ENCODE measurements at regions not wholly inside any gene's neighbourhood (a gene's known extent, or its start where the extent isn't known, plus 50 kb on each side); places are given as distances from the start of the nearest gene placed in this dataset.
"Not testable (repeated sequence)": the region's sequence is repeated elsewhere in the genome, so short reads cannot be mapped to it uniquely, and the experiment has no call there.

GRCh38 chr20:16835690-16836089 is 87.5 kb downstream of the OTOR start:
- not testable (repeated sequence) for TF ChIP-seq CTCF, EZH2phosphoT487, EZH2 (IDR thresholded peaks at IDR 0.05)
